ENCODE measurements at regions not wholly inside any gene's neighbourhood (a gene's known extent, or its start where the extent isn't known, plus 50 kb on each side); places are given as distances from the start of the nearest gene placed in this dataset.

GRCh38 chr3:54065586-54065985 is 56.8 kb upstream of the CACNA2D3 start:
- Histone ChIP-seq H3K9me3 (peaks cover 0 to 14% (median 10%) of the 10 kb centered on the region in 11 donors), H3K4me1 (no peaks in the 10 kb centered on the region), H3K27me3 (peaks cover 0 to 12% (median 0%) of the 10 kb centered on the region in 7 donors), H3K27ac (no peak overlapping the region), H3K36me3 (no peaks in the 10 kb centered on the region), H3K4me3 (no peak overlapping the region)
- DNase-seq (no peak), ATAC-seq (no peak)
- intact Hi-C loops (cut with DNase I): no loop called here
- no peak for TF ChIP-seq CTCF (IDR thresholded peaks at IDR 0.05)
- 54 to 55% methylated on average over 4 of the region's 4 CpGs for WGBS, 2 donors

- 74 to 79% methylated on average over 4 of the region's 4 CpGs for WGBS, 2 donors
- no peak overlapping the region for H3K4me3 ChIP-seq
- TF ChIP-seq CTCF (IDR thresholded peaks at IDR 0.05): no peak
- peaks cover 0 to 12% (median 0%) of the 10 kb centered on the region in 7 donors for H3K27me3 ChIP-seq
- H3K9me3 ChIP-seq: peaks cover 0 to 10% (median 6%) of the 10 kb centered on the region in 11 donors
- no peaks in the 10 kb centered on the region for H3K36me3 ChIP-seq
- H3K4me1 ChIP-seq: no peaks in the 10 kb centered on the region
- intact Hi-C loops (cut with DNase I): no loop called here
- no peak for DNase-seq
- no peak for ATAC-seq
- H3K27ac ChIP-seq: no peak overlapping the region
These were observed 57.2 kb upstream of the CACNA2D3 start for GRCh38 chr3:54065140-54065539.

- H3K27ac ChIP-seq: no peak overlapping the region
- no peak for TF ChIP-seq CTCF (IDR thresholded peaks at IDR 0.05)
- H3K27me3 ChIP-seq: peaks cover 0 to 12% (median 0%) of the 10 kb centered on the region in 7 donors
- H3K36me3 ChIP-seq: no peaks in the 10 kb centered on the region
- intact Hi-C loops (cut with DNase I): no loop called here
- WGBS, 2 donors: 61 to 70% methylated on average over 8 of the region's 8 CpGs
- peaks cover 0 to 3% (median 0%) of the 10 kb centered on the region in 11 donors for H3K9me3 ChIP-seq
- no peak for DNase-seq
- H3K4me3 ChIP-seq: no peak overlapping the region
- no peaks in the 10 kb centered on the region for H3K4me1 ChIP-seq
- ATAC-seq: no peak
These were observed 57.9 kb upstream of the CACNA2D3 start for GRCh38 chr3:54064486-54064885.

- no peak for TF ChIP-seq CTCF (IDR thresholded peaks at IDR 0.05)
- no peak for ATAC-seq
- Histone ChIP-seq H3K36me3 (no peaks in the 10 kb centered on the region), H3K9me3 (no peaks in the 10 kb centered on the region), H3K27me3 (peaks cover 0 to 12% (median 0%) of the 10 kb centered on the region in 7 donors), H3K4me3 (no peak overlapping the region), H3K27ac (no peak overlapping the region), H3K4me1 (no peaks in the 10 kb centered on the region)
- intact Hi-C loops (cut with DNase I): no loop called here
- no peak for DNase-seq
- WGBS, 2 donors: 77 to 90% methylated on average over 3 of the region's 3 CpGs
These were observed 59.8 kb upstream of the CACNA2D3 start for GRCh38 chr3:54062546-54062945.
